ENCODE measurements at regions not wholly inside any gene's neighbourhood (a gene's known extent, or its start where the extent isn't known, plus 50 kb on each side); places are given as distances from the start of the nearest gene placed in this dataset.
"Not testable (repeated sequence)": the region's sequence is repeated elsewhere in the genome, so short reads cannot be mapped to it uniquely, and the experiment has no call there.

DNA sequence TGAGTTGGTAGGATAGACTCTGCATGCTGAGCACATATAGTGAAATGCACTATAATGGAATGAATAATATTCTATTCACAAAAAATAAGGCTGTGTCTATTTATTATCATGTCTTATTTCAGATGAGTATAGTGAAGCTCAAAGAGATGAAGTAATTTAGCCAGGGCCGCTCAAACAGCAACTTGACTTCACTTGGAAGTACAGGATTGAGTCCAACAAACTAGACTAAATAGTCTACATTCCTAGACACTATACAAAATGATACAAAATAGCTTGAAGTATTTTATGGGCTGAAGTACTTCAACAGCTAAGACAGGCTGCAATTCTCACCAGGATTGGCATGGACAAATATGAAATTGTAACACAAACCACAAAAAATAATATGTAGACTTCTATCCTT lies 144.5 kb upstream of the DST start:
- no peak overlapping the region for H3K27ac Mint-ChIP-seq
- POLR2A ChIA-PET: no interaction called here
- Histone ChIP-seq H3K27ac (ENCODE audit: low read length in 2 of 2) (no peak overlapping the region), H3K27me3 (replicated peaks in 1 of 4; ENCODE audit: control extremely low read depth in 1 of 4, control insufficient read depth in 3 of 4, insufficient read depth in 4 of 4, low read length in 3 of 4) (no peaks in the 10 kb centered on the region), H4K20me1 (ENCODE audit: control insufficient read depth, insufficient read depth, low read length, poor library complexity, severe bottlenecking) (no peaks in the 10 kb centered on the region), H3K79me2 (ENCODE audit: control insufficient read depth, insufficient read depth, low read length) (no peaks in the 10 kb centered on the region), H3K4me3 (ENCODE audit: control extremely low read depth in 1 of 5, extremely low read depth in 1 of 5, insufficient read depth in 1 of 5, low read depth in 2 of 5, low read length in 4 of 5) (no peak overlapping the region), H3K4me1 (ENCODE audit: control insufficient read depth in 2 of 2, insufficient read depth in 2 of 2, low read length in 2 of 2) (no peaks in the 10 kb centered on the region), H3K36me3 (replicated peaks in 1 of 2; ENCODE audit: control extremely low read depth in 1 of 2, control insufficient read depth in 1 of 2, extremely low read depth in 1 of 2, insufficient read depth in 2 of 2, low read length in 1 of 2) (no peaks in the 10 kb centered on the region), H3K9ac (ENCODE audit: low read length) (no peak overlapping the region), H3K9me3 (ENCODE audit: control extremely low read depth in 1 of 3, control insufficient read depth in 2 of 3, insufficient read depth in 1 of 3, low read length in 2 of 3) (no peaks in the 10 kb centered on the region), H3K4me2 (replicated peaks; ENCODE audit: low read depth, low read length, poor library complexity, severe bottlenecking) (no peak overlapping the region), H2AFZ (ENCODE audit: insufficient read depth, low read depth, low read length, poor library complexity, severe bottlenecking) (no peak overlapping the region)
- no peak overlapping the region for H3K4me3 Mint-ChIP-seq
- ATAC-seq (ENCODE audit: low read depth) (no peak), DNase-seq (no peak)
- TF ChIP-seq EZH2 (IDR thresholded peaks at IDR 0.05; ENCODE audit: borderline replicate concordance, insufficient read depth, low read depth, low read length, poor library complexity, severe bottlenecking): no peak
- TF ChIP-seq, protein P1, sequence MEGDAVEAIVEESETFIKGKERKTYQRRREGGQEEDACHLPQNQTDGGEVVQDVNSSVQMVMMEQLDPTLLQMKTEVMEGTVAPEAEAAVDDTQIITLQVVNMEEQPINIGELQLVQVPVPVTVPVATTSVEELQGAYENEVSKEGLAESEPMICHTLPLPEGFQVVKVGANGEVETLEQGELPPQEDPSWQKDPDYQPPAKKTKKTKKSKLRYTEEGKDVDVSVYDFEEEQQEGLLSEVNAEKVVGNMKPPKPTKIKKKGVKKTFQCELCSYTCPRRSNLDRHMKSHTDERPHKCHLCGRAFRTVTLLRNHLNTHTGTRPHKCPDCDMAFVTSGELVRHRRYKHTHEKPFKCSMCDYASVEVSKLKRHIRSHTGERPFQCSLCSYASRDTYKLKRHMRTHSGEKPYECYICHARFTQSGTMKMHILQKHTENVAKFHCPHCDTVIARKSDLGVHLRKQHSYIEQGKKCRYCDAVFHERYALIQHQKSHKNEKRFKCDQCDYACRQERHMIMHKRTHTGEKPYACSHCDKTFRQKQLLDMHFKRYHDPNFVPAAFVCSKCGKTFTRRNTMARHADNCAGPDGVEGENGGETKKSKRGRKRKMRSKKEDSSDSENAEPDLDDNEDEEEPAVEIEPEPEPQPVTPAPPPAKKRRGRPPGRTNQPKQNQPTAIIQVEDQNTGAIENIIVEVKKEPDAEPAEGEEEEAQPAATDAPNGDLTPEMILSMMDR (IDR thresholded peaks at IDR 0.05): no peak
- no peaks in the 10 kb centered on the region for H3K4me1 Mint-ChIP-seq
- intact Hi-C loops (cut with micrococcal nuclease): no loop called here
- CTCF ChIA-PET: no interaction called here
- H3K9me3 Mint-ChIP-seq (ENCODE audit: insufficient read depth): peaks cover 4% of the 10 kb centered on the region
- no CpG with 5 or more reads among the region's 1 CpG for WGBS (ENCODE audit: insufficient coverage)
- peaks cover 14% of the 10 kb centered on the region for H3K27me3 Mint-ChIP-seq

DNA sequence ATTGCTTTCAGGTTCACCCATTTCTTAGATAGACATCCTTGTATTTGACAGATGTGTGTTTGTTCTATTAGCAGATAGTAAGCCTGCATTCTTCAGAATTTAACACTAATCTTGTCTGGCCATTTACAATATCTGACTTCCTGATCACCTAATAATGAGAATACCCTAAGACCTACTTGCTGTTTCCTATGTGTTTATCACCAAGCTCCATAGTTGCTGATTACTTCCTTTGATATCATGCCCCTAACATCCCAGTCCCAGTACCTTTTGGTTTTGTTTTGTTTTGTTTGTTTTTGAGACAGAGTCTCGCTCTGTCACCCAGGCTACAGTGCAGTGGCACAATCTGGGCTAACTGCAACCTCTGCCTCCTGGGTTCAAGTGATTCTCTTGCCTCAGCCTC lies 143.6 kb upstream of the DST start:
- WGBS (ENCODE audit: insufficient coverage): 78% methylated on average over 1 of the region's 1 CpG
- H3K4me2 ChIP-seq (replicated peaks; ENCODE audit: low read depth, low read length, poor library complexity, severe bottlenecking): no peak overlapping the region
- Mint-ChIP-seq H3K9me3 (ENCODE audit: insufficient read depth) (peaks cover 4% of the 10 kb centered on the region), H3K4me1 (no peaks in the 10 kb centered on the region), H3K27ac (no peak overlapping the region), H3K4me3 (no peak overlapping the region), H3K27me3 (peaks cover 14% of the 10 kb centered on the region)
- H3K79me2 ChIP-seq (ENCODE audit: control insufficient read depth, insufficient read depth, low read length): no peaks in the 10 kb centered on the region
- ChIA-PET CTCF (no interaction called here), POLR2A (no interaction called here)
- H3K36me3 ChIP-seq (replicated peaks in 1 of 2; ENCODE audit: control extremely low read depth in 1 of 2, control insufficient read depth in 1 of 2, extremely low read depth in 1 of 2, insufficient read depth in 2 of 2, low read length in 1 of 2): no peaks in the 10 kb centered on the region
- H3K27me3 ChIP-seq (replicated peaks in 1 of 4; ENCODE audit: control extremely low read depth in 1 of 4, control insufficient read depth in 3 of 4, insufficient read depth in 4 of 4, low read length in 3 of 4): no peaks in the 10 kb centered on the region
- DNase-seq: no peak
- no peak overlapping the region for H2AFZ ChIP-seq (ENCODE audit: insufficient read depth, low read depth, low read length, poor library complexity, severe bottlenecking)
- H3K4me1 ChIP-seq (ENCODE audit: control insufficient read depth in 2 of 2, insufficient read depth in 2 of 2, low read length in 2 of 2): no peaks in the 10 kb centered on the region
- no peak overlapping the region for H3K27ac ChIP-seq (ENCODE audit: low read length in 2 of 2)
- H3K9ac ChIP-seq (ENCODE audit: low read length): no peak overlapping the region
- H3K4me3 ChIP-seq (ENCODE audit: control extremely low read depth in 1 of 5, extremely low read depth in 1 of 5, insufficient read depth in 1 of 5, low read depth in 2 of 5, low read length in 4 of 5): no peak overlapping the region
- no peaks in the 10 kb centered on the region for H4K20me1 ChIP-seq (ENCODE audit: control insufficient read depth, insufficient read depth, low read length, poor library complexity, severe bottlenecking)
- intact Hi-C loops (cut with micrococcal nuclease): no loop called here
- TF ChIP-seq, protein P1 (IDR thresholded peaks at IDR 0.05): no peak
- TF ChIP-seq EZH2 (IDR thresholded peaks at IDR 0.05; ENCODE audit: borderline replicate concordance, insufficient read depth, low read depth, low read length, poor library complexity, severe bottlenecking): no peak
- no peak for ATAC-seq (ENCODE audit: low read depth)
- H3K9me3 ChIP-seq (ENCODE audit: control extremely low read depth in 1 of 3, control insufficient read depth in 2 of 3, insufficient read depth in 1 of 3, low read length in 2 of 3): no peaks in the 10 kb centered on the region

GRCh38 chr6:56785536-56785935 lies 142.8 kb upstream of the DST start:
- H3K27me3 Mint-ChIP-seq: peaks cover 14% of the 10 kb centered on the region
- H3K4me1 Mint-ChIP-seq; DNase-seq; H3K4me2 ChIP-seq (replicated peaks; ENCODE audit: low read depth, low read length, poor library complexity, severe bottlenecking); intact Hi-C loops (cut with micrococcal nuclease); H3K9me3 ChIP-seq (ENCODE audit: control extremely low read depth in 1 of 3, control insufficient read depth in 2 of 3, insufficient read depth in 1 of 3, low read length in 2 of 3); CTCF ChIA-PET; H3K27ac ChIP-seq (ENCODE audit: low read length in 2 of 2); H3K4me1 ChIP-seq (ENCODE audit: control insufficient read depth in 2 of 2, insufficient read depth in 2 of 2, low read length in 2 of 2); H3K9me3 Mint-ChIP-seq (ENCODE audit: insufficient read depth); POLR2A ChIA-PET; H3K36me3 ChIP-seq (replicated peaks in 1 of 2; ENCODE audit: control extremely low read depth in 1 of 2, control insufficient read depth in 1 of 2, extremely low read depth in 1 of 2, insufficient read depth in 2 of 2, low read length in 1 of 2); H2AFZ ChIP-seq (ENCODE audit: insufficient read depth, low read depth, low read length, poor library complexity, severe bottlenecking); H3K4me3 Mint-ChIP-seq; ATAC-seq (ENCODE audit: low read depth); H3K27me3 ChIP-seq (replicated peaks in 1 of 4; ENCODE audit: control extremely low read depth in 1 of 4, control insufficient read depth in 3 of 4, insufficient read depth in 4 of 4, low read length in 3 of 4); H3K9ac ChIP-seq (ENCODE audit: low read length); H3K79me2 ChIP-seq (ENCODE audit: control insufficient read depth, insufficient read depth, low read length); H3K27ac Mint-ChIP-seq; H3K4me3 ChIP-seq (ENCODE audit: control extremely low read depth in 1 of 5, extremely low read depth in 1 of 5, insufficient read depth in 1 of 5, low read depth in 2 of 5, low read length in 4 of 5); H4K20me1 ChIP-seq (ENCODE audit: control insufficient read depth, insufficient read depth, low read length, poor library complexity, severe bottlenecking): not testable (repeated sequence)
- 96% methylated on average over 19 of the region's 19 CpGs for WGBS (ENCODE audit: insufficient coverage)

All from B cell (primary cell).